ENCODE measurements at regions not wholly inside any gene's neighbourhood (a gene's known extent, or its start where the extent isn't known, plus 50 kb on each side); places are given as distances from the start of the nearest gene placed in this dataset.

DNA sequence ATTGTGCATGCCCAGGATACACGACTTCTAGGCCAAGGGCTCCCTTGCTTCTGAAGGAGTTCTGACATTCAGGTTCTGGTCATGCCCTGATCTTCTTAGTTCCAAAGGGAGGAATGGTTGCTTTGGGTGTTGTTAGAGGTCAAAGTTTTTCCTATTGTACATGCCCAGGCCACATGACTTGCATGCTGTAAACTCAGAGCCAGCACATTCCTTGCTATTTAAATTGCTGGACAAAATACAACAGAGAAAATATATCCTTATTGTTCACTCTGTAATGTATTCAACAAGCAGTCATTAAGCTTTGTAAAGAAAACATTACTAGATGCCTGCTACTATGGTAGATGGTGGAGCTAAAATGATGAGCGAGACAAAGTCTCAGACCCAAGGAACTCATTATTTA is 71.2 kb upstream of the COCH start (continued):
- TF ChIP-seq, protein P1, sequence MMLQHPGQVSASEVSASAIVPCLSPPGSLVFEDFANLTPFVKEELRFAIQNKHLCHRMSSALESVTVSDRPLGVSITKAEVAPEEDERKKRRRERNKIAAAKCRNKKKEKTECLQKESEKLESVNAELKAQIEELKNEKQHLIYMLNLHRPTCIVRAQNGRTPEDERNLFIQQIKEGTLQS (IDR thresholded peaks at IDR 0.05) = no peak
- TF ChIP-seq, protein P1 (CRISPR knock-in tag; conservative IDR thresholded peaks at IDR 0.05) = no peak
- no peak for TF ChIP-seq ARID2 (IDR thresholded peaks at IDR 0.05)

DNA sequence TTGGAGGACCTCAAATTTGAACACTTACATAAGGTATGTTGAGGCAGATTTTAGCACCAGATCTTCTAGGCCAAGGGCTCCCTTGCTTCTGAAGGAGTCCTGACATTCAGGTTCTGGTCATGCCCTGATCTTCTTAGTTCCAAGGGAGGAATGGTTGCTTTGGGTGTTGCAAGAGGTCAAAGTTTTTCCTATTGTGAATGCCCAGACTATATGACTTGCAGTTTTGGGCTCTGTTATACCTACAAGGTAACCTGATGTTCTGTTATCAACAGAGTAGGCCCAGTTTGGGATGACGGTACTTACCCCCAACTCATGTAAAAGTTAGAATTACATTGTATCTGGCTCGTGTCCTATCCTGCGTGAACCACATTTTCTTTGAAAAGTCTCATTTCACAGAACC is 69.1 kb upstream of the COCH start:
- no peak overlapping the region for H3K4me2 ChIP-seq (ENCODE audit: insufficient read depth, low read length)
- in situ Hi-C loops (cut with MboI) = no loop called here
- H3K36me3 ChIP-seq (ENCODE audit: control insufficient read depth, insufficient read depth, low read length) = no peaks in the 10 kb centered on the region
- H3K9me3 ChIP-seq (replicated peaks; ENCODE audit: control insufficient read depth, insufficient read depth, low read depth, low read length) = no peaks in the 10 kb centered on the region
- H4K20me1 ChIP-seq (replicated peaks; ENCODE audit: control insufficient read depth, insufficient read depth, low read length) = no peaks in the 10 kb centered on the region
- no peak for DNase-seq (ENCODE audit: extremely low read depth in 1 of 4, low spot score in 3 of 4)
- no peaks in the 10 kb centered on the region for H3K79me2 ChIP-seq (ENCODE audit: control insufficient read depth, insufficient read depth, low read length)
- no peak for ATAC-seq
- no peak overlapping the region for H3K9ac ChIP-seq (ENCODE audit: insufficient read depth in 1 of 2, low read depth in 2 of 2, low read length in 2 of 2)
- no peaks in the 10 kb centered on the region for H3K4me1 ChIP-seq (replicated peaks in 1 of 2; ENCODE audit: control insufficient read depth in 2 of 2, insufficient read depth in 2 of 2, low read length in 2 of 2)
- CTCF ChIA-PET (ENCODE audit: low intra/inter-chr PET ratio) = no interaction called here
- no TSS peak for BruUV-seq (replicated peaks)
- H2AFZ ChIP-seq (ENCODE audit: low read depth, low read length) = peak overlapping the region; percentile 46
- POLR2A ChIA-PET = no interaction called here
- no peak overlapping the region for H3K27ac ChIP-seq (ENCODE audit: extremely low read depth, low read depth, low read length)
- no peak overlapping the region for H3K4me3 ChIP-seq
- no peaks in the 10 kb centered on the region for H3K27me3 ChIP-seq (ENCODE audit: control insufficient read depth in 2 of 2, insufficient read depth in 2 of 2, low read length in 2 of 2)
- TF ChIP-seq SMAD1 (IDR thresholded peaks at IDR 0.05; ENCODE audit: low read depth, low read length, partially characterized antibody) (no peak), MAFG (tag; conservative IDR thresholded peaks at IDR 0.05) (0 out of 2 replicates have a peak, but pooled peaks have one; percentile 32)
- no peak for FAIRE-seq
- WGBS (ENCODE audit: insufficient coverage, low coverage, missing lambda C conversion rate) = 57% methylated on average over 3 of the region's 3 CpGs
- H3K9me1 ChIP-seq (ENCODE audit: control insufficient read depth, insufficient read depth, low read length) = no peaks in the 10 kb centered on the region
- intact Hi-C loops (cut with micrococcal nuclease) = no loop called here
